ENCODE measurements at regions not wholly inside any gene's neighbourhood (a gene's known extent, or its start where the extent isn't known, plus 50 kb on each side); places are given as distances from the start of the nearest gene placed in this dataset.
"Not testable (repeated sequence)": the region's sequence is repeated elsewhere in the genome, so short reads cannot be mapped to it uniquely, and the experiment has no call there.

GRCh38 chr2:210863283-210863682 lies 306.9 kb downstream of the CPS1 start:
- Histone ChIP-seq H3K4me2 (ENCODE audit: low read length) (no peak overlapping the region), H3K9me2 (ENCODE audit: insufficient read depth, low read length) (no peaks in the 10 kb centered on the region), H3K79me2 (ENCODE audit: insufficient read depth, low read depth, low read length) (no peaks in the 10 kb centered on the region), H2AFZ (ENCODE audit: low read length) (no peak overlapping the region), H3K4me1 (ENCODE audit: insufficient read depth, low read length, poor library complexity, severe bottlenecking) (no peaks in the 10 kb centered on the region), H3K4me3 (ENCODE audit: low read depth, low read length, poor library complexity, severe bottlenecking) (no peak overlapping the region), H3K36me3 (ENCODE audit: insufficient read depth, low read length) (no peaks in the 10 kb centered on the region), H4K20me1 (ENCODE audit: insufficient read depth, low read length) (no peaks in the 10 kb centered on the region), H3K9me3 (ENCODE audit: low read length) (no peaks in the 10 kb centered on the region), H3K27ac (ENCODE audit: low read depth, low read length, poor library complexity, severe bottlenecking) (no peak overlapping the region)
- ChIA-PET CTCF (ENCODE audit: unreplicated experiment) (no interaction called here), POLR2A (no interaction called here)
- TF ChIP-seq CTCF (conservative IDR thresholded peaks at IDR 0.05; ENCODE audit: low read length): no peak
- no peak for TF ChIP-seq EZH2phosphoT487 (IDR thresholded peaks at IDR 0.05; ENCODE audit: borderline replicate concordance, low read depth, low read length)
- DNase-seq (ENCODE audit: low spot score): no peak
- no TSS peak for BruUV-seq (replicated peaks)
- intact Hi-C loops (cut with micrococcal nuclease; ENCODE audit: unreplicated experiment): no loop called here

GRCh38 chr2:210871566-210871965 lies 315.2 kb downstream of the CPS1 start:
- H3K27ac ChIP-seq (ENCODE audit: low read depth, low read length, poor library complexity, severe bottlenecking); H3K9me3 ChIP-seq (ENCODE audit: low read length); H2AFZ ChIP-seq (ENCODE audit: low read length); H3K79me2 ChIP-seq (ENCODE audit: insufficient read depth, low read depth, low read length); H3K4me2 ChIP-seq (ENCODE audit: low read length); BruUV-seq (replicated peaks); H3K9me2 ChIP-seq (ENCODE audit: insufficient read depth, low read length); H4K20me1 ChIP-seq (ENCODE audit: insufficient read depth, low read length); H3K4me3 ChIP-seq (ENCODE audit: low read depth, low read length, poor library complexity, severe bottlenecking); intact Hi-C loops (cut with micrococcal nuclease; ENCODE audit: unreplicated experiment); H3K4me1 ChIP-seq (ENCODE audit: insufficient read depth, low read length, poor library complexity, severe bottlenecking); CTCF ChIA-PET (ENCODE audit: unreplicated experiment); H3K36me3 ChIP-seq (ENCODE audit: insufficient read depth, low read length); DNase-seq (ENCODE audit: low spot score); POLR2A ChIA-PET: not testable (repeated sequence)

GRCh38 chr2:210873631-210874030 lies 317.2 kb downstream of the CPS1 start:
- ChIA-PET POLR2A (no interaction called here), CTCF (ENCODE audit: unreplicated experiment) (no interaction called here)

More at GRCh38 chr2:210873631-210874030, 317.2 kb downstream of the CPS1 start:
- Histone ChIP-seq H3K79me2 (ENCODE audit: insufficient read depth, low read depth, low read length) (no peaks in the 10 kb centered on the region), H3K9me2 (ENCODE audit: insufficient read depth, low read length) (no peaks in the 10 kb centered on the region), H3K36me3 (ENCODE audit: insufficient read depth, low read length) (no peaks in the 10 kb centered on the region), H2AFZ (ENCODE audit: low read length) (no peak overlapping the region), H3K4me3 (ENCODE audit: low read depth, low read length, poor library complexity, severe bottlenecking) (no peak overlapping the region), H4K20me1 (ENCODE audit: insufficient read depth, low read length) (no peaks in the 10 kb centered on the region), H3K4me2 (ENCODE audit: low read length) (no peak overlapping the region), H3K4me1 (ENCODE audit: insufficient read depth, low read length, poor library complexity, severe bottlenecking) (no peaks in the 10 kb centered on the region), H3K27ac (ENCODE audit: low read depth, low read length, poor library complexity, severe bottlenecking) (no peak overlapping the region), H3K9me3 (ENCODE audit: low read length) (no peaks in the 10 kb centered on the region)
- TF ChIP-seq CTCF (conservative IDR thresholded peaks at IDR 0.05; ENCODE audit: low read length) (no peak), EZH2phosphoT487 (IDR thresholded peaks at IDR 0.05; ENCODE audit: borderline replicate concordance, low read depth, low read length) (no peak)
- DNase-seq (ENCODE audit: low spot score): no peak
- no TSS peak for BruUV-seq (replicated peaks)
- intact Hi-C loops (cut with micrococcal nuclease; ENCODE audit: unreplicated experiment): no loop called here
